ENCODE measurements at regions not wholly inside any gene's neighbourhood (a gene's known extent, or its start where the extent isn't known, plus 50 kb on each side); places are given as distances from the start of the nearest gene placed in this dataset.
A peak's percentile ranks its signal among the peaks of the same experiment; 100 is the strongest.
"Not testable (repeated sequence)": the region's sequence is repeated elsewhere in the genome, so short reads cannot be mapped to it uniquely, and the experiment has no call there.

GRCh38 chr3:177626045-177626444 is 428.8 kb upstream of the TBL1XR1 start:
- peaks cover 5 to 6% of the 10 kb centered on the region in 2 donors for H3K4me1 ChIP-seq (ENCODE audit: control insufficient read depth in 2 of 2, insufficient read depth in 2 of 2, low read length in 2 of 2)
- H3K4me3 ChIP-seq (ENCODE audit: low read length in 2 of 2): no peak overlapping the region
- H3K9me3 ChIP-seq (ENCODE audit: control insufficient read depth in 2 of 2, low read length in 2 of 2): no peaks in the 10 kb centered on the region
- no peak overlapping the region for H3K9ac ChIP-seq (ENCODE audit: low read depth in 1 of 2, low read length in 2 of 2)
- no peak overlapping the region for H3K27ac ChIP-seq (ENCODE audit: low read depth in 2 of 2, low read length in 2 of 2)
- no peaks in the 10 kb centered on the region for H3K36me3 ChIP-seq (ENCODE audit: control insufficient read depth in 2 of 2, insufficient read depth in 2 of 2, low read length in 2 of 2)
- no peaks in the 10 kb centered on the region for H3K27me3 ChIP-seq (ENCODE audit: control insufficient read depth in 2 of 2, insufficient read depth in 2 of 2, low read length in 2 of 2)

GRCh38 chr3:177628095-177628719 is 430.9 kb upstream of the TBL1XR1 start:
- not testable (repeated sequence) for H3K9me3 ChIP-seq (ENCODE audit: control insufficient read depth in 2 of 2, low read length in 2 of 2); H3K27ac ChIP-seq (ENCODE audit: low read depth in 2 of 2, low read length in 2 of 2); H3K4me1 ChIP-seq (ENCODE audit: control insufficient read depth in 2 of 2, insufficient read depth in 2 of 2, low read length in 2 of 2); H3K27me3 ChIP-seq (ENCODE audit: control insufficient read depth in 2 of 2, insufficient read depth in 2 of 2, low read length in 2 of 2); H3K4me3 ChIP-seq (ENCODE audit: low read length in 2 of 2); H3K9ac ChIP-seq (ENCODE audit: low read depth in 1 of 2, low read length in 2 of 2); H3K36me3 ChIP-seq (ENCODE audit: control insufficient read depth in 2 of 2, insufficient read depth in 2 of 2, low read length in 2 of 2)

GRCh38 chr3:177629276-177629675 is 432.0 kb upstream of the TBL1XR1 start:
- H3K36me3 ChIP-seq (ENCODE audit: control insufficient read depth in 2 of 2, insufficient read depth in 2 of 2, low read length in 2 of 2): no peaks in the 10 kb centered on the region
- no peaks in the 10 kb centered on the region for H3K27me3 ChIP-seq (ENCODE audit: control insufficient read depth in 2 of 2, insufficient read depth in 2 of 2, low read length in 2 of 2)
- no peak overlapping the region for H3K4me3 ChIP-seq (ENCODE audit: low read length in 2 of 2)
- H3K27ac ChIP-seq (ENCODE audit: low read depth in 2 of 2, low read length in 2 of 2): no peak overlapping the region
- H3K4me1 ChIP-seq (ENCODE audit: control insufficient read depth in 2 of 2, insufficient read depth in 2 of 2, low read length in 2 of 2): peaks cover 4 to 5% of the 10 kb centered on the region in 2 donors
- no peak overlapping the region for H3K9ac ChIP-seq (ENCODE audit: low read depth in 1 of 2, low read length in 2 of 2)
- H3K9me3 ChIP-seq (ENCODE audit: control insufficient read depth in 2 of 2, low read length in 2 of 2): no peaks in the 10 kb centered on the region

GRCh38 chr3:177633671-177634207 is 436.5 kb upstream of the TBL1XR1 start:
- H3K4me3 ChIP-seq (ENCODE audit: low read length in 2 of 2): no peak overlapping the region
- no peaks in the 10 kb centered on the region for H3K9me3 ChIP-seq (ENCODE audit: control insufficient read depth in 2 of 2, low read length in 2 of 2)
- no peaks in the 10 kb centered on the region for H3K27me3 ChIP-seq (ENCODE audit: control insufficient read depth in 2 of 2, insufficient read depth in 2 of 2, low read length in 2 of 2)
- no peaks in the 10 kb centered on the region for H3K4me1 ChIP-seq (ENCODE audit: control insufficient read depth in 2 of 2, insufficient read depth in 2 of 2, low read length in 2 of 2)
- H3K9ac ChIP-seq (ENCODE audit: low read depth in 1 of 2, low read length in 2 of 2): no peak overlapping the region
- H3K27ac ChIP-seq (ENCODE audit: low read depth in 2 of 2, low read length in 2 of 2): no peak overlapping the region
- H3K36me3 ChIP-seq (ENCODE audit: control insufficient read depth in 2 of 2, insufficient read depth in 2 of 2, low read length in 2 of 2): no peaks in the 10 kb centered on the region

- H3K4me1 ChIP-seq (ENCODE audit: control insufficient read depth in 2 of 2, insufficient read depth in 2 of 2, low read length in 2 of 2); H3K36me3 ChIP-seq (ENCODE audit: control insufficient read depth in 2 of 2, insufficient read depth in 2 of 2, low read length in 2 of 2); H3K9ac ChIP-seq (ENCODE audit: low read depth in 1 of 2, low read length in 2 of 2); H3K9me3 ChIP-seq (ENCODE audit: control insufficient read depth in 2 of 2, low read length in 2 of 2); H3K27me3 ChIP-seq (ENCODE audit: control insufficient read depth in 2 of 2, insufficient read depth in 2 of 2, low read length in 2 of 2); H3K27ac ChIP-seq (ENCODE audit: low read depth in 2 of 2, low read length in 2 of 2); H3K4me3 ChIP-seq (ENCODE audit: low read length in 2 of 2): not testable (repeated sequence)
Observed at GRCh38 chr3:177635601-177636106, 438.4 kb upstream of the TBL1XR1 start.

- Histone ChIP-seq H3K9me3 (ENCODE audit: control insufficient read depth in 2 of 2, low read length in 2 of 2) (no peaks in the 10 kb centered on the region), H3K36me3 (ENCODE audit: control insufficient read depth in 2 of 2, insufficient read depth in 2 of 2, low read length in 2 of 2) (no peaks in the 10 kb centered on the region), H3K4me1 (ENCODE audit: control insufficient read depth in 2 of 2, insufficient read depth in 2 of 2, low read length in 2 of 2) (no peaks in the 10 kb centered on the region), H3K4me3 (ENCODE audit: low read length in 2 of 2) (no peak overlapping the region), H3K27me3 (ENCODE audit: control insufficient read depth in 2 of 2, insufficient read depth in 2 of 2, low read length in 2 of 2) (no peaks in the 10 kb centered on the region), H3K9ac (ENCODE audit: low read depth in 1 of 2, low read length in 2 of 2) (no peak overlapping the region), H3K27ac (ENCODE audit: low read depth in 2 of 2, low read length in 2 of 2) (no peak overlapping the region)
Observed at GRCh38 chr3:177640319-177640965, 443.2 kb upstream of the TBL1XR1 start.

- Histone ChIP-seq H3K4me1 (ENCODE audit: control insufficient read depth in 2 of 2, insufficient read depth in 2 of 2, low read length in 2 of 2) (no peaks in the 10 kb centered on the region), H3K9me3 (ENCODE audit: control insufficient read depth in 2 of 2, low read length in 2 of 2) (no peaks in the 10 kb centered on the region), H3K36me3 (ENCODE audit: control insufficient read depth in 2 of 2, insufficient read depth in 2 of 2, low read length in 2 of 2) (no peaks in the 10 kb centered on the region), H3K9ac (ENCODE audit: low read depth in 1 of 2, low read length in 2 of 2) (no peak overlapping the region), H3K27ac (ENCODE audit: low read depth in 2 of 2, low read length in 2 of 2) (no peak overlapping the region), H3K4me3 (ENCODE audit: low read length in 2 of 2) (no peak overlapping the region), H3K27me3 (ENCODE audit: control insufficient read depth in 2 of 2, insufficient read depth in 2 of 2, low read length in 2 of 2) (no peaks in the 10 kb centered on the region)
Observed at GRCh38 chr3:177641206-177641605, 443.9 kb upstream of the TBL1XR1 start.

GRCh38 chr3:177642042-177642803 is 444.9 kb upstream of the TBL1XR1 start:
- Histone ChIP-seq H3K27me3 (ENCODE audit: control insufficient read depth in 2 of 2, insufficient read depth in 2 of 2, low read length in 2 of 2) (no peaks in the 10 kb centered on the region), H3K4me3 (ENCODE audit: low read length in 2 of 2) (no peak overlapping the region), H3K36me3 (ENCODE audit: control insufficient read depth in 2 of 2, insufficient read depth in 2 of 2, low read length in 2 of 2) (no peaks in the 10 kb centered on the region), H3K4me1 (ENCODE audit: control insufficient read depth in 2 of 2, insufficient read depth in 2 of 2, low read length in 2 of 2) (no peaks in the 10 kb centered on the region), H3K9ac (ENCODE audit: low read depth in 1 of 2, low read length in 2 of 2) (no peak overlapping the region), H3K9me3 (ENCODE audit: control insufficient read depth in 2 of 2, low read length in 2 of 2) (no peaks in the 10 kb centered on the region), H3K27ac (ENCODE audit: low read depth in 2 of 2, low read length in 2 of 2) (peak overlapping the region; percentile 20 to 27)

- H3K9ac ChIP-seq (ENCODE audit: low read depth in 1 of 2, low read length in 2 of 2): no peak overlapping the region
- H3K27me3 ChIP-seq (ENCODE audit: control insufficient read depth in 2 of 2, insufficient read depth in 2 of 2, low read length in 2 of 2): no peaks in the 10 kb centered on the region
- H3K36me3 ChIP-seq (ENCODE audit: control insufficient read depth in 2 of 2, insufficient read depth in 2 of 2, low read length in 2 of 2): no peaks in the 10 kb centered on the region
- H3K27ac ChIP-seq (ENCODE audit: low read depth in 2 of 2, low read length in 2 of 2): peak overlapping the region; percentile 20 to 27
- no peaks in the 10 kb centered on the region for H3K9me3 ChIP-seq (ENCODE audit: control insufficient read depth in 2 of 2, low read length in 2 of 2)
- H3K4me3 ChIP-seq (ENCODE audit: low read length in 2 of 2): no peak overlapping the region
- no peaks in the 10 kb centered on the region for H3K4me1 ChIP-seq (ENCODE audit: control insufficient read depth in 2 of 2, insufficient read depth in 2 of 2, low read length in 2 of 2)
Observed at GRCh38 chr3:177642804-177643125, 445.5 kb upstream of the TBL1XR1 start.

- Histone ChIP-seq H3K27me3 (ENCODE audit: control insufficient read depth in 2 of 2, insufficient read depth in 2 of 2, low read length in 2 of 2) (no peaks in the 10 kb centered on the region), H3K4me3 (ENCODE audit: low read length in 2 of 2) (no peak overlapping the region), H3K4me1 (ENCODE audit: control insufficient read depth in 2 of 2, insufficient read depth in 2 of 2, low read length in 2 of 2) (no peaks in the 10 kb centered on the region), H3K9me3 (ENCODE audit: control insufficient read depth in 2 of 2, low read length in 2 of 2) (no peaks in the 10 kb centered on the region), H3K36me3 (ENCODE audit: control insufficient read depth in 2 of 2, insufficient read depth in 2 of 2, low read length in 2 of 2) (no peaks in the 10 kb centered on the region), H3K27ac (ENCODE audit: low read depth in 2 of 2, low read length in 2 of 2) (no peak overlapping the region), H3K9ac (ENCODE audit: low read depth in 1 of 2, low read length in 2 of 2) (no peak overlapping the region)
Observed at GRCh38 chr3:177646749-177647148, 449.5 kb upstream of the TBL1XR1 start.
